Endometrium (tissue), 2 donors: ENCODE measurements at regions not wholly inside any gene's neighbourhood (a gene's known extent, or its start where the extent isn't known, plus 50 kb on each side); places are given as distances from the start of the nearest gene placed in this dataset.
"Not testable (repeated sequence)": the region's sequence is repeated elsewhere in the genome, so short reads cannot be mapped to it uniquely, and the experiment has no call there.

Experiments used
- FAIRE-seq: peaks from 2 replicates; lab custom pipeline; 2012; peaks lifted over from hg19 to GRCh38; lab: Jason Lieb, UNC
- donor health status: control.
- donor health status: control.

- FAIRE-seq: no peak
Measured at GRCh38 chr13:50274181-50274580, 258.9 kb downstream of the KCNRG start.

GRCh38 chr13:50275392-50276063 is 260.3 kb downstream of the KCNRG start:
- FAIRE-seq: no peak

GRCh38 chr13:50276550-50276949 is 261.3 kb downstream of the KCNRG start:
- no peak for FAIRE-seq

GRCh38 chr13:50277127-50277526 is 261.9 kb downstream of the KCNRG start:
- FAIRE-seq: no peak

- FAIRE-seq: no peak
Measured at GRCh38 chr13:50277906-50278305, 262.7 kb downstream of the KCNRG start.

- no peak for FAIRE-seq
Measured at GRCh38 chr13:50280441-50280937, 265.2 kb downstream of the KCNRG start.

- FAIRE-seq: no peak
Measured at GRCh38 chr13:50282016-50282415, 266.8 kb downstream of the KCNRG start.

GRCh38 chr13:50283017-50283416 is 267.8 kb downstream of the KCNRG start:
- no peak for FAIRE-seq

GRCh38 chr13:50284540-50284939 is 269.3 kb downstream of the KCNRG start:
- no peak for FAIRE-seq

- no peak for FAIRE-seq
Measured at GRCh38 chr13:50285283-50285682, 270.0 kb downstream of the KCNRG start.

GRCh38 chr13:50286324-50286723 is 271.1 kb downstream of the KCNRG start:
- no peak for FAIRE-seq

- no peak for FAIRE-seq
Measured at GRCh38 chr13:50290186-50290585, 274.9 kb downstream of the KCNRG start.

GRCh38 chr13:50291611-50292010 is 276.4 kb downstream of the KCNRG start:
- no peak for FAIRE-seq

GRCh38 chr13:50292081-50292480 is 276.8 kb downstream of the KCNRG start:
- FAIRE-seq: no peak

- not testable (repeated sequence) for FAIRE-seq
Measured at GRCh38 chr13:50294425-50294824, 279.2 kb downstream of the KCNRG start.

GRCh38 chr13:50299546-50300249 is 284.5 kb downstream of the KCNRG start:
- no peak for FAIRE-seq

- FAIRE-seq: no peak
Measured at GRCh38 chr13:50303963-50304721, 288.9 kb downstream of the KCNRG start.

GRCh38 chr13:50306156-50306555 is 290.9 kb downstream of the KCNRG start:
- no peak for FAIRE-seq

- no peak for FAIRE-seq
Measured at GRCh38 chr13:50309318-50309717, 294.1 kb downstream of the KCNRG start.

GRCh38 chr13:50309882-50310594 is 294.8 kb downstream of the KCNRG start:
- FAIRE-seq: no peak

- FAIRE-seq: no peak
Measured at GRCh38 chr13:50310734-50311133, 295.5 kb downstream of the KCNRG start.

GRCh38 chr13:50318887-50319286 is 303.6 kb downstream of the KCNRG start:
- FAIRE-seq: no peak
